Endodermal cell (in vitro differentiated cells): ENCODE measurements at regions not wholly inside any gene's neighbourhood (a gene's known extent, or its start where the extent isn't known, plus 50 kb on each side); places are given as distances from the start of the nearest gene placed in this dataset.
"Not testable (repeated sequence)": the region's sequence is repeated elsewhere in the genome, so short reads cannot be mapped to it uniquely, and the experiment has no call there.

Source experiments
- DNase-seq: peaks from one replicate; pipeline ENCODE4 v3.0.0-alpha.2; 2017
- H3K27ac ChIP-seq: 2 replicates; pipeline ENCODE4 v1.5.1; 2013; ENCODE audit warnings: mild to moderate bottlenecking, low read depth, low read length, moderate library complexity
- H3K27me3 ChIP-seq: 2 replicates; pipeline ENCODE4 v1.6.1; 2013; ENCODE audit warnings: mild to moderate bottlenecking, low read length, moderate library complexity; ENCODE audit not compliant: insufficient read depth, control insufficient read depth, poor library complexity, severe bottlenecking
- H3K36me3 ChIP-seq: 2 replicates; pipeline ENCODE4 v1.7.0; 2013; ENCODE audit warnings: mild to moderate bottlenecking, low read length, moderate library complexity; ENCODE audit not compliant: control insufficient read depth, insufficient read depth
- H3K4me1 ChIP-seq: one replicate; pipeline ENCODE4 v1.7.0; 2013; ENCODE audit warnings: low read length; ENCODE audit not compliant: control insufficient read depth, insufficient read depth
- H3K4me3 ChIP-seq: 2 replicates; pipeline ENCODE4 v1.5.1; 2013; ENCODE audit warnings: mild to moderate bottlenecking, low read length, moderate library complexity
- H3K9ac ChIP-seq: 2 replicates; pipeline ENCODE4 v1.6.1; 2013; ENCODE audit warnings: mild to moderate bottlenecking, low read length, moderate library complexity; ENCODE audit not compliant: poor library complexity, severe bottlenecking; ENCODE audit errors: extremely low read depth
- H3K9me3 ChIP-seq: 2 replicates; pipeline ENCODE4 v1.6.1; 2013; ENCODE audit warnings: mild to moderate bottlenecking, low read length, moderate library complexity; ENCODE audit not compliant: control insufficient read depth
- H3K27ac Mint-ChIP-seq: 2 replicates; pipeline ENCODE4 v1.8.0; 2020; ENCODE audit warnings: mixed read lengths
- H3K27me3 Mint-ChIP-seq: 2 replicates; pipeline ENCODE4 v1.8.0; 2021; ENCODE audit warnings: mild to moderate bottlenecking, mixed read lengths; ENCODE audit not compliant: insufficient read depth
- H3K36me3 Mint-ChIP-seq: 2 replicates; pipeline ENCODE4 v1.8.0; 2020; ENCODE audit warnings: low read depth, mixed read lengths
- H3K4me1 Mint-ChIP-seq: 2 replicates; pipeline ENCODE4 v1.8.0; 2020; ENCODE audit warnings: mixed read lengths
- H3K4me3 Mint-ChIP-seq: 2 replicates; pipeline ENCODE4 v1.8.0; 2020; ENCODE audit warnings: mild to moderate bottlenecking, moderate library complexity, mixed read lengths
- H3K9me3 Mint-ChIP-seq: 2 replicates; pipeline ENCODE4 v1.8.0; 2020; ENCODE audit warnings: mild to moderate bottlenecking, mixed read lengths
- WGBS, 2 experiments: methylation state at CpG; one replicate each; pipeline versions ENCODE4 v1.1.5 to v1.1.7; 2013; ENCODE audit warnings: missing lambda C conversion rate in 2 of 2, mixed read lengths in 1 of 2; ENCODE audit not compliant: insufficient coverage in 1 of 2, insufficient read length in 1 of 2; 5-methylcytosine and 5-hydroxymethylcytosine counted together
- TF ChIP-seq, protein P1 (sequence below): fragments of 200-600 bp; sonication (generic); conservative IDR thresholded peaks from 2 replicates; pipeline ENCODE4 v1.5.0; 2021; ENCODE audit warnings: antibody characterized with exemption, mild to moderate bottlenecking

DNA sequence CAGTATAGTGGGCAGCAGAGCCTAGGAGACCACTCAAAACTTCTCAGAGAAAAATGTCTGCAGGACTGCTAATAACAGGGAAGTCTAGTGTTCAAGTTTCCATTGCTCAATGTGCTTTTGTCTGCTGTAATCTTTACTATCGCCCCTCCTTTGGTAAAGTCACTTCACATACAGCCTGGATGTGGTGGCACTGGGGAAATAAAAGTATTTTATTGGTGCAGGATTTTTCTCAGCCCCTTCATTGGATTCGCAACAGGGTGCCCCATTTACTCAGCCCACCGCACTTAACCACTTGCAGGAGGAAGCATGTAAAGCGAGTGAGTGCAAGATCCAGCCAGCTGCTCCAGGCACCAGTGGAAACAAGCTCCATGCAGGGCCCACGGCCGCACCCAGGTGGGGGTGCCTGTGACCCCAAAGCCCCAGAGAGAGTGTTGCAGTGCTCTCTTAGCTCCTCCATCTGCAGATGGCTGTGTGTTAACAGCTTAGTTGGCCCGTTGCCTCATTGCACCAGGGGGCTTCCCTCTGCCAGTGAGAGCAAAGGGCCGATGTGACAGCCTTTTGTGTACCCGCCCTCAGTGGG lies 163.5 kb upstream of the TMEM72 start:
- Mint-ChIP-seq H3K9me3 (peaks cover 7% of the 10 kb centered on the region), H3K4me3 (no peak overlapping the region), H3K36me3 (no peaks in the 10 kb centered on the region), H3K27ac (no peak overlapping the region), H3K27me3 (peaks cover 41% of the 10 kb centered on the region), H3K4me1 (peaks cover 5% of the 10 kb centered on the region)
- WGBS, 2 experiments, result 93 to 97% methylated on average over 5 to 9 of the region's 9 CpGs
- H3K4me1 ChIP-seq, result no peaks in the 10 kb centered on the region
- no peaks in the 10 kb centered on the region for H3K36me3 ChIP-seq
- peaks cover 12% of the 10 kb centered on the region for H3K9me3 ChIP-seq
- TF ChIP-seq, protein P1, sequence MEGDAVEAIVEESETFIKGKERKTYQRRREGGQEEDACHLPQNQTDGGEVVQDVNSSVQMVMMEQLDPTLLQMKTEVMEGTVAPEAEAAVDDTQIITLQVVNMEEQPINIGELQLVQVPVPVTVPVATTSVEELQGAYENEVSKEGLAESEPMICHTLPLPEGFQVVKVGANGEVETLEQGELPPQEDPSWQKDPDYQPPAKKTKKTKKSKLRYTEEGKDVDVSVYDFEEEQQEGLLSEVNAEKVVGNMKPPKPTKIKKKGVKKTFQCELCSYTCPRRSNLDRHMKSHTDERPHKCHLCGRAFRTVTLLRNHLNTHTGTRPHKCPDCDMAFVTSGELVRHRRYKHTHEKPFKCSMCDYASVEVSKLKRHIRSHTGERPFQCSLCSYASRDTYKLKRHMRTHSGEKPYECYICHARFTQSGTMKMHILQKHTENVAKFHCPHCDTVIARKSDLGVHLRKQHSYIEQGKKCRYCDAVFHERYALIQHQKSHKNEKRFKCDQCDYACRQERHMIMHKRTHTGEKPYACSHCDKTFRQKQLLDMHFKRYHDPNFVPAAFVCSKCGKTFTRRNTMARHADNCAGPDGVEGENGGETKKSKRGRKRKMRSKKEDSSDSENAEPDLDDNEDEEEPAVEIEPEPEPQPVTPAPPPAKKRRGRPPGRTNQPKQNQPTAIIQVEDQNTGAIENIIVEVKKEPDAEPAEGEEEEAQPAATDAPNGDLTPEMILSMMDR, result no peak
- H3K27ac ChIP-seq, result no peak overlapping the region
- no peak overlapping the region for H3K9ac ChIP-seq
- H3K27me3 ChIP-seq, result peaks cover 15% of the 10 kb centered on the region
- no peak for DNase-seq
- no peak overlapping the region for H3K4me3 ChIP-seq

DNA sequence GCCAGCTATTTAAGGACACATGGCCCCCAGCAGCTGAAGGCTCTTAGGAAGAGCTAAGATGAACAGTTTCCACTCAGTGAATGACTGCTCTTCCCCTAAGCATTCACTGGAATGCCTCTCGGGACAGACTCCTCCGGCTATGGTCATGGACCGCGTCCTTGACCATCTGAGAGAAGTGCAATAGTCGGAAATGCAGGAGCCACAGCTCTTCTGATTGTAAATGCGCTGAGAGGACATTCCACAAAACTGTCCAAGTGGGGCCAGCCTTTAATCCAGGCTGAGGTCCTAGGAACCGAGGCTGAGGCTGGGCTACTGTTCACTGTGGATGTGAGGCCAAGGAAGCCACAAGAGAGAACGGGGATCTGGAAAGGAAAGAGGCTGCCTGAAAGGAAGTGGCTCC lies 162.0 kb upstream of the TMEM72 start:
- TF ChIP-seq, protein P1, result no peak
- no peaks in the 10 kb centered on the region for H3K36me3 ChIP-seq
- H3K9ac ChIP-seq, result no peak overlapping the region
- Mint-ChIP-seq H3K4me1 (peaks cover 5% of the 10 kb centered on the region), H3K27ac (no peak overlapping the region), H3K27me3 (peaks cover 38% of the 10 kb centered on the region), H3K36me3 (no peaks in the 10 kb centered on the region), H3K9me3 (peaks cover 7% of the 10 kb centered on the region), H3K4me3 (no peak overlapping the region)
- H3K4me1 ChIP-seq, result no peaks in the 10 kb centered on the region
- no peak overlapping the region for H3K4me3 ChIP-seq
- peaks cover 15% of the 10 kb centered on the region for H3K27me3 ChIP-seq
- DNase-seq, result no peak
- H3K9me3 ChIP-seq, result peaks cover 12% of the 10 kb centered on the region
- H3K27ac ChIP-seq, result no peak overlapping the region
- WGBS, 2 experiments, result 94 to 96% methylated on average over 7 to 8 of the region's 8 CpGs

DNA sequence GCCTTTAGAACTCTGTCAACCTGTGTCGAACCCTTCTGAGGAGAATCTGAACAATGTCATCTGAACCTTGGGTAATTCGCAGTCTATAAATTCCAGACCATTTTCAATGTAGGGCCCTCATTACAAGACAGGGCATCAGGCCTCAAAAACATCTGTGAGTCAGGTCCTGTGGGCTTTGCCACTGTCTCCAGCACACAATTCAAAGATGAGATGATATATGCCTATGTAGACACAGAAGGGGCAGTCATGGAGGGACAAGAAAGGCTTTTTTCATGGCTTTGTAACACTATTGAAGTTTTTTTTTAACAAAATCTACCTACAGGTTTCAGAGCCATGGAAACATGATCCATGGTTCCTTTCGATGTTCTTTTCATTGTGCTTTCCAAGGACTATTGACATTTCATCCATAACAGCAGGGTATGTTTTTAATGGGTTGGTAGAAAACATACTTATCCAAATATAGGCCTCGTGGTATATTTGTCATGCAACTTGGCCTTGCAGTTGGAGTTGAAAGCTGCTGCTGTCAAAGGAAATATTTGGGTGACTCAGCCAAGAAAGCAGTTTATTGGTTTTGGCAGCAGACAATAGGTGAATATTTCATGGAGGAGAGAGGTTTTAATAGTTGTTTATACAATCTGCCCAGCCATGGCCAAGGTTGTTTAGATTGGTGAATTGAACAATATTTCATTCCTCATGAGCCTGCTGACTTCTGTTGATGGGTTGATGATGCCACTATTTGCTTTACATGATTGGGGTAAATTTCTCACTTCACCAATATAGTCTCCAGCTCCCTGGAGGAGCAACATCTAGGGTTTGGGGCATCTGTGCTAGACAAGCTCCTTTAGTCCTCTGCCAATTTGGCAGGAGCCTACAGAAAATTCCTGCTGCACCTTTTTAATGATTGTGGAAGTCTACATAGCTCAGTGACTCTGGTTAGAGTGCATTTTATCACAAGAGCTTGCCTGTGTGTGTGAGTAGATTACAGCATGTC lies 158.4 kb upstream of the TMEM72 start:
- Histone ChIP-seq H3K4me3 (no peak overlapping the region), H3K36me3 (no peaks in the 10 kb centered on the region), H3K27me3 (peaks cover 4% of the 10 kb centered on the region), H3K27ac (no peak overlapping the region), H3K9me3 (peaks cover 9% of the 10 kb centered on the region), H3K9ac (no peak overlapping the region), H3K4me1 (no peaks in the 10 kb centered on the region)
- H3K27ac Mint-ChIP-seq, result no peak overlapping the region
- TF ChIP-seq, protein P1, result no peak
- WGBS, 2 experiments, result 93 to 96% methylated on average over 3 to 4 of the region's 4 CpGs
- H3K36me3 Mint-ChIP-seq, result no peaks in the 10 kb centered on the region
- peaks cover 7% of the 10 kb centered on the region for H3K9me3 Mint-ChIP-seq
- no peaks in the 10 kb centered on the region for H3K4me1 Mint-ChIP-seq
- DNase-seq, result no peak
- H3K27me3 Mint-ChIP-seq, result peaks cover 25% of the 10 kb centered on the region
- no peak overlapping the region for H3K4me3 Mint-ChIP-seq

DNA sequence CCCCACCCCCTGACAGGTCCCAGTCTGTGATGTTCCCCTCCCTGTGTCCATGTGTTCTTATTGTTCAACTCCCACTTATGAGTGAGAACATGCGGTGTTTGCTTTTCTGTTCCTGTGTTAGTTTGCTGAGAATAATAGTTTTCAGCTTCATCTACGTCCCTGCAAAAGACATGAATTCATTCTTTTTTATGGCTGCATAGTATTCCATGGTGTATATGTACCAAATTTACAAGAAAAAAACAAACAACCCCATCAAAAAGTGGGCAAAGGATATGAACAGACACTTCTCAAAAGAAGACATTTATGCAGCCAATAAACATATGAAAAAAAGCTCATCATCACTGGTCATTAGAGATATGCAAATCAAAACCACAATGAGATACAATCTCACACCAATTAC lies 156.8 kb upstream of the TMEM72 start:
- 100% methylated on average over 2 of the region's 2 CpGs; no CpG with 5 or more reads in 1 of the 2 experiments for WGBS, 2 experiments
- not testable (repeated sequence) for H3K9me3 Mint-ChIP-seq, H3K9me3 ChIP-seq, H3K4me3 Mint-ChIP-seq, H3K36me3 Mint-ChIP-seq, H3K27me3 ChIP-seq, H3K4me3 ChIP-seq, H3K4me1 ChIP-seq, H3K27ac Mint-ChIP-seq, H3K9ac ChIP-seq, H3K4me1 Mint-ChIP-seq, H3K27ac ChIP-seq, DNase-seq, H3K36me3 ChIP-seq
- H3K27me3 Mint-ChIP-seq, result peaks cover 12% of the 10 kb centered on the region
